HG02938 (cell line): ENCODE measurements at regions not wholly inside any gene's neighbourhood (a gene's known extent, or its start where the extent isn't known, plus 50 kb on each side); places are given as distances from the start of the nearest gene placed in this dataset.

Source experiments
- ATAC-seq: cut with Tn5 transposase; IDR thresholded peaks from one replicate; pipeline ENCODE4 v1.9.1; 2021; ENCODE audit warnings: mild to moderate bottlenecking, moderate library complexity; ENCODE audit not compliant: unreplicated experiment

DNA sequence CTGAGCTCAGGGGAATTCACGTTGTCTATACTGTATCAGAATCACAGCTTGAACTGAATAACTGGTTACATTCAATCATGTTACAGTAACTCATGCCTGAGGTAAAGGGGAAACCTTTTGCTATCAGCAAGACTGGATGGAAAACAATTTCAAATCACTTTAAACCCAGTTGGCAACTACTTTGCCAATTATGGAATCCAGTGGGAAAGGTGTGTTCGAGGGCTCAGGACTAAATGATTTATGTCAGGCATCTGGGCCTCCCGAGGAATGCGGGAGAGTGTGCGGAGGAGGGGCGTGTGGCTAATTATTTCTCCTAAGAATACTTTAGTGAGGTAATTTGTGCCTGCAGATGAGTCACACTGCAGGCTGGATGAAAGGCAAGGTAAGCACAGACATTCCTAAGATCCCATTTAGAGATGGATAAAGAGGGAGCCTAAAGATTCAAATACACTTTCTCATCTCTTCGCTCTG lies 100.1 kb downstream of the HRH4 start:
- no peak for ATAC-seq

DNA sequence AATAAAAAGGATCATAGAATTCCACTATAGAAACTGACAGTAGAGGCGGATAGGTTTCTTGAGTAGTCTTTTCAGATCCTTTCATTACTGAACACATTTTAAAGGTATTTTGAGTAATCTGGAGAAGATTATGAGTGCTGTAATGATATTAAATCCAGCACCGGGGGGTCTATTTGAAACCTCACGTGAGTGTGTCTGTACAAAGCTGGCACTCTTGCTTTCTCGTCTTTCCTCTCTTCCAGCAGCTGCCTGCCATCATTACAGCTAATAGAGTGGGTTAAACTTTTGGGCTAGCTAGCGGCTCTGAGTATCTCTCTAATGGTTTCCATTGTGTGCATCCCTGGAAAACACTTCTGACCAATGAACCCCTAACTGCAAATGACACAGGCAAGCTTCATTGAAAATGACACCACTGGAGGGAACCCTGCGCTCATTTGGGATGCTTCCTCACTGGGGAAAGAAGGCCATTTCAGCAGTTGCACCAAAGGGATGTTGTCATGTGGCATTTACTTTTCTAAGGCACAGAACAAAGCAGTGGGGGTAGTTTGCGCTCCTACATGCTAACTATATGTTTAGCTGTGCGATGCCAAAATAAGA lies 101.0 kb downstream of the HRH4 start:
- ATAC-seq = no peak

DNA sequence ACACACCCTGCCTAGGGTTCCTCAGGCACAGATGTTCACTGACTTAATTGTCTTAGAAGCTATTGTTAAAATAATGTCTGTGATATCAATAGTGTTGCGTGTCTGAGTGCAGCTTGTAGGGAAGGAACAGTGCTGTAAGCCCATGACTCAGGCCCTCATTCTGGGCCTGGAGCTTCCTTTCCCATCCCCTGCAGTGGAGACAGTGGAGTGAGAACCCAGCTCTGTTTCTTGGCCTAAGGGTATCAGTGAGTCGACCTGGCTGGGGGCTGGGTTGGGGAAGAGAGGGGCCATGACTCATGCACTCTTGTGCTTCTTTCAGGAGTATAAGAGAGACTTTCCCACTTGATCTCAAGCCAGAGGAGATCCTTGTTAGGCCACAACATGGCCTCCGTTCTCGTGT lies 106.8 kb downstream of the HRH4 start:
- no peak for ATAC-seq

DNA sequence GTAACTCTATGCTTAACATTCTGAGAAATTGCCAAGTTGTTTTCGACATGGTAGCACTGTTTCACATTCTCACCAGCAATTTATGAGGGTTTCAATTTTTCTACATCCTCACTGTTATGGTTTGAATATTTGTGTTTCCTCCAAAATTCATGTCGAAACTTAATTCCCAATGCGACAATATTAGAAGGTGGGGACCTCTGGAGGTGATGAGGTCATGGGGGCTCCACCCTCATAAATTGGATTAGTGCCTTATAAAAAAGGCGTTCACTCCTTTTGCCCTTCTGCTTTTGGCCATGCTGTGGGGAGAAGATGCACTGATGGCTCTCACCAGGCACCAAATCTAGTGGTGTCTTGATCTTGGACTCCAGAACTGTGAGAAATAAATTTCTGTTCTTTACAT lies 110.3 kb downstream of the HRH4 start:
- no peak for ATAC-seq

DNA sequence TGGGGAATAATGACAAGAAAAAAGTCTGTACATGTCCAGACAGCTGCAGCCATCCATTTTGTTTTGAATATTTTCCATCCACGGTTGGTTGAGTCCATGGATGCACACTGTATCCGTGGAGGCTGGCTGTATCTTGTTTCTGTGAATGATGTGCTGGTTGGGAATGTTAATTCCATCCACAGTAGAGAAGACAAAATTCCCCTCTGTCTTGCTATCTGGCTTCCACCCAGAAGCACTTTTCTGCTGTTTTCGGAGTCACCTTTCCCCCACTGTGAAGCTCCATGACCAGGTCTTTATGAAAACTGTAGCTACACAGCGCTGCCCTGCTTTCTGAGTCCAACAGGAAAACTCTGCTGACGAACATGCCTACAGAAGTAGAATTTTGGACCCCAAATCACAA lies 122.3 kb downstream of the HRH4 start:
- ATAC-seq = no peak

DNA sequence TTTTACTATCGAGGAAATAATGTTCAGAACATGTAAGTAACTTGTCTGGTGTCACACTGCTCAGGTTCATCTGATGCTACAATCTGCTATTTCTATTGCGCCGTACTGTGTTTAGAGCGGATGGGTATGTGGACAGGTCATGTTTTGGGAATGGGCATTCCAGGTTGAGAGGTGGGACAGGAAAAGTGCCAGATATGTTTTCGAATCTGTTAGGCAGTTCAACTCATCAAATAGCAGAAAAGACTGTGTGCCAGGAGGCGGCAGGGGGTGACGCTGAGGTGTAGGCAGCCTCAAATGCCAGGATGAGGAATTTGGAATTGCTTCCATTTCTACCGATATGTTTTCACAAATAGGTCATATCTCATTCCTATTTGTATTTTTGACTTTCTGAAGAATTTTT lies 123.8 kb downstream of the HRH4 start:
- ATAC-seq = no peak

DNA sequence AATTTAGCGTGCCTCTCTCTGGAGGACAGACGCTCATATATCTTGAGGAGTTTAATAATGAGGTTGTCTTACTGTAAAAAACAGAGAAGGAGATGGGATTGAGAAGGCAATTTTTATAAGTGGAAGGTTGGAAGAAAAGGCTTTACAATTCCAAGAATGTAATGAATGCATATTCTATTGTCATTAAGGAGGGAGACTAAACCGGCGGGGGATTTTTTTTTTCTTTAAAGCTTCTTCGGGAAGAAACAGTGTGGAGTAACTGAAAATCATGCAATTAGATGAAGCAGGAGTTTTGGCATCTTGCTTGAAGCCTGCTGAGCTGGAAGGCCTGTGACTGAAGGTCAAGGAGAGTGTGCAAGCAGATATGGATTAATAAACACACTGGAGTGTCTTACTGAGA lies 124.4 kb downstream of the HRH4 start:
- no peak for ATAC-seq

DNA sequence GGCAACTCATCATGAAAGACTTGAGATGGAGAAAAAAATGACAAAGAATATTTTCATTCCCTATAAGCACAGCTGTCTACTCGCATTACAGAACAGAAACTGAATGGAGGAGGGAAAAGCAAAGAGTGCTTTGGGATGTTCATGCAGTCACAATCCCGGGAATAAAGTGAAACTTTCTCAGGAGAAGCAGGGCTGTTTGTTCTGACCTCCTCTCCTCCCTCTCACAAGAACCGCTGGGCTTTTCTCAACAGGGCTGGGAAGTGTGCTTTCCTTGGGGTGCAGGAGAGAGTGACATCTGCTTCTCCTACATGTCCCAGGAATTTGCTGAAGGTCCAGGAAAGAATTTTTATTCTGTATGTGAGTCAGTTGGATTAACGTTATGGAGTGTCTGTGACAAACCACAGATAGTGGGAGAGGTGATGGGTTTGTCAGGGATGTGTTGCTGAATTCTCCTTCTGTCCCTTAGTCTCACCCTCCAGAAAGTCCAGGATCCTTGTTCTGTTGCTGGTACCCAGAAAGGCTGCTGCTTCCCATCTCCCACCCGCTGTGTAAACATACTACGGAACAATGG lies 125.6 kb downstream of the HRH4 start:
- no peak for ATAC-seq

DNA sequence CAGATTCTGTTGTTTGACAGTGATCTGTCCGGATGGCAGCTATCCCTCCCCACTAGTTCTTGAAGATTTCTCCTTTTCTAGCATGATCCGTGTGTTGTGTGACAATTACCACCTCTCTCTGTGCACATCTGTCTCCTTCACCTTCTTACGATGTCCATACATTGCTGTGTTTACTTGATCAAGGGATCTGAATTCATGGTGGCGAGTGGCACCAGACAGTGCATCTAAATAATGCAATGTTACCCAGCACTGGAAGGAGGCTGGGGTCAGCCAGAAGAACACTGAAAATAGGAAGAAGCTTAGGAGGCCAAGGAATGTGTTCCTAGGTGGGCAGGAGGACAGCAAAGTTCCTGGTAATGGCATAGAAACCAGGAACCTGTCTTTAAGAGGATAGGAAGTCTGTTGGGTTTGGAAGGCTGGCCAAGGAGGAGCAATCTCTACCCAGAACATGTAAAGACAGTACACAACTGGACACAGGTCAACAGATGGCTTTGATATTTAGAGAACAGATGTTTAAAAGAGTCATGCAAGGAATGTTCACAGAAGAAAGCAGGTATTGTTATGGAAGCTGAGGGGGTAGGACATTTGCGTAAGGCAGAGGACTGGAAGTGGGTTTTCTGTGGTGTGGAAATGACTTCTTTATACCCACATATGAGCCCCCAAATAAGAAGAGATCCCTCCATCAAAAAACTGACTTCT lies 126.4 kb downstream of the HRH4 start:
- no peak for ATAC-seq

DNA sequence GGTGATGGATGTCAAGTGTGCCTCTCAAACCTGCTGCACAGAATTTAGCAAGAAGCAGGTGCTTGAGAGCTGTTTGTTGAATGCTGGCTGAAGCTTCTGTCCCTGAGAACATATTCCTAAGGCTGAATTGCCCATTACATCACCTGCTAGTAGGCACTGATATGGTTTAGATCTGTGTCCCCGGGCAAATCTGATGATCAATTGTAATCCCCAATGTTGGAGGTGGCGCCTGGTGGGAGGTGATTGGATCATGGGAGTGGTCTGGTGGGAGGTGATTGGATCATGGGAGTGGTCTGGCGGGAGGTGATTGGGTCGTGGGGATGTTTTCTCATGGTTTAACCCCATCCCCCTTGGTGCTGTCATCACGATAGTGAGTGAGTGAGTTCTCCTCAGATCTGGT lies 128.0 kb downstream of the HRH4 start:
- no peak for ATAC-seq

DNA sequence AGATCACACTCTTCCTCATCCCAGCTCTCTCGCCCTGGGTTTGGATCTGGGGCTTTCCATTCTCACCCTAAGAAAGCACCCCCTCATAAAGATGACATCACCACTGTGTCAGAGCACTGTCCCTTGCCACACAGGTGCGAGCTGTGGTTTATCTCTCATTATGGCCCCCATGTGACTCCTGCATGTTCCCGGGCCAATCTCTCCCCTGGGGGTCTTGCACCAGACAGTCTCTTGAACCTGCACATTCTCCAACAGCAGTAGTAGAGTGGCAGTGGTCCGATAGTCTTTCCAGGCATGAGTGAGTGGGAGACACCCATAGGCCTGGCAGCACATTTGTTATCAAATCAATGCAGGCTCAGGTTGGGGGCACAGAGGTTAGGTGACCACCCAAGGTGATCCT lies 130.5 kb downstream of the HRH4 start:
- ATAC-seq = no peak

DNA sequence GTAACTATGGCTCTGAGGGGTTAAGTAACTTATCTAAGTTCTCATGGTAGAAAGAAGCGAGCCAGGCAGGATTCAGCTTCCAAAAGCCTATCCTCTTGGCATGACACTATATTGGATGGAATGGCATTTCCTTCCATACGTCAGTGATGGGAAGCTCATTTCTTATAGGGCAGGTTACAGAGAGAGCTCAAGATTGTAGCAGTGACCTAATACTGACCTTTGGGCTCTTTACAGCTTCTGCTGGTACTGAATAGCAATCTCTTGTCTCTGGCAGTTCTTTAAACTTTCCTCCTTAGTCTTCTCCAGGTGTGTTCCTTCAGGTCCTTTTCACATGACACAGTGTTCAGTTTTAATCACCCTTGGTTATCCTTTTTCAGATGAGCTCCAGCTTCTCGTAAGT lies 133.0 kb downstream of the HRH4 start:
- no peak for ATAC-seq

DNA sequence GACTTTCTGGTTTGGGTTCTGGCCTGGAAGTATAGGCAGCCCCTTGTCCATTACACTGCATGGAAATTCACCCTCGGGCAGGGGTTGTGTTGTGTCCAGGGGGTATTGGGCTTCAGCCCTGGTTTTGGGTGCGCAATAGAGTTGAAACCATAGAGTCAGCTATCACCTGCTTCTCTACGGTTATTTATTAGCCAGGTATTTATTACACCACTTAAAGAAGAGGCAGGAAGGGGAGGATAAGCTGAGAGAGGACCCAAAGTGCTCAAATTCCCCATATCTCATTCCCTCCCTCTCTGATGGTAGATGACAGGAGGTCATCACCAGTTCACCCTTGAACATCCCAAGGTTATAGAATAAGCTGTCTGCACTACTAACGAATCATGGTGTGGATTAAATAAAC lies 133.4 kb downstream of the HRH4 start:
- ATAC-seq = no peak

DNA sequence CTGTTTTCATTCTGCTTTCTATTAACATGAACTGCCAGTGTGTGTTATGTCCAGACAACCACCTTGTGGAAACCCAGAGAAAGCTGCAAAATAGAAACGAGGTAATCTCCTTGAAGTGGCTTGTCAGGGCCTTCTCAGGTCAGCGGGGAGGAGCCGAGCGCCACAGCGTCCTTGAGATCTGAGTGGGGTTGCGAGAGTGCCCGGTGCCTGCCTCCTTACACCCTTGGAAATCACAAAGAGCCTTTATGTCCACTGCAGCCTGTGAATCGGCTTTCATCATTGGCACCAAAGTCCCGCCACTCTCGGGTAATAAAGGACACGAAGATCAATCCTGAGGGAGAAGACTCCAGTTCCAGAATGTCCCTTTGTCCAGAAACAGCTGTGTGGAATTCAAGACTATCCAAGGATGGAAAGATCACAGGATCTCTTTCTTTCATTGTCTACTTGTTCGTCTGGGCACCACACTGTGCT lies 135.2 kb downstream of the HRH4 start:
- ATAC-seq = no peak

DNA sequence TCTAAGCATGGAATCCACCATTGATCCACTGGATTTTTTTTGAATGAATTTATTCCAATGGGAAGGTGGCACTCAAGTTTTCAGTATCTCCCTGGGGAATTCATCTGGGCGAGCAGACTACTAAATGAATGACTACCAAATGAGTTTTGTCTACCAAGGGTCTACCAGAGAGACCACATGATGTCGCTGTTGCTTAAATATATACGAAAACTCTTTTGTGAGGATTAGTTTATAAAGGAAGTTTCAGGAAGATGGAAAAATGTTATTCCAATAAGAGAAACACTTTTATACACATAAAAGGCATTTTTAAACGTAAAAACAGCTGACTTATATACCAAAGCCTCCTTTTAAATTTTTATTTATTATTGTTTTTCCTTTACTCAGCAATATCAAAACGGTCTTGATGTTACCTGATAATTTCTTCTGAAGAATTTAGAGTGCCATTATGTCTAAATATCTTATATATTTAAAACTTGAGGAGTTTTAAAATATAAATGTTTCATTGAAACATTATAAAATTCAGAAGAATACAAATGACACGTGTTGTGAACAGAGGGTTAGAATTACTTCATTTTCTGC lies 139.7 kb downstream of the HRH4 start:
- no peak for ATAC-seq

DNA sequence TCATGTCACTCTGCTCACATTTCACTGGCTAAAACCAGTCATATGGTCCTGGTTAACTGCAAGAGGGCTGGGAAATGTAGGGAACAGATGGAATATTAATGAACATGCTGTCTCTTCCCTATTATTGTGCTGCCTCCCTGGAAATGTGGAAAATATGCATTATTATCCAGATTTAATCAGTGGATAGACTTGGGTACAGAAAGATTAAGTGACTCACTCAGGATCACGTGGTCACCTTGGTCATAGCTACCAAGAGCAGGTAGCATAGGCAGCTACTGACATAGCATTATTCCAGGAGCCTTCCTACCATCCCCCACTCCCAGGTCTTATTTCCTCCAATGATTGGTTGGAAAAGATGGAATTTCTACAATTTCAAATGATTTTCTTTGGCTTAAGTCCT lies 141.1 kb downstream of the HRH4 start:
- no peak for ATAC-seq

DNA sequence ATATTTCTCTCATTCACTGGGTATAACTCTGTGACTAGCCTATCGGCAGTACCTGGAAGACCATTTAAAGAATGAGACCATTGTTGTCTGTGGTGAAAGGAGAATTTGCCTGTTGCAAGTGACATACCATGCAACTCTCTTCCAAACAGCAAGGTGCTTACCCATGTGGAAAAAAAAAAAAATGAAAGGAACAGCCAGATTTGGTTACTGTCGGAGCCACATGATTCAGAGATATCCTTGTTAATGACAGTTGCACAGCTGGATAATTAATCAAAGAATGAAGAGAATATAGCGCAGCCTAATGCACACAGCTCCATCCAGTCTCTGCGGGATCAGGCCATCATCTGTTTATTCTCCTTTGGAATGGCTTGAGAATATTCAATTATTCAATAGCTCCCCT lies 141.8 kb downstream of the HRH4 start:
- no peak for ATAC-seq

DNA sequence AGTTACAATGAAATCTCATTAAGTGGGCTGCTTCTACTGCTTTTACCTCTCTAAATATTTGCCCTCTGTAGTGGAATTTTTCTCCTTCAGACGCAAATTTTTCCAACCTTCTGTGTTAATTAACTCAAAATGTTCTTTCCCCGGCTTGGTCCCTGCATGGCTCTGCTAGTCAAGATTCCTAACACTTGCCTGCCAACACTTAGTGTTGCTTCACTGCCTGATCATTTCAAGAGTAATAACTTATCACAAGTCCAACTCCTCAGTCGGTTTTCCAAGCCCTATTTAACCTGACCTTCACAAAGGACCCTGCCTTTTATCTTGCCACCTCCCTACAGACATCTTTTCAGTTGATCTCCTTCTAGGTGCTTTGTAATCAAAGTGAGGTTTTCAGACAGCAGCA lies 142.7 kb downstream of the HRH4 start:
- no peak for ATAC-seq

DNA sequence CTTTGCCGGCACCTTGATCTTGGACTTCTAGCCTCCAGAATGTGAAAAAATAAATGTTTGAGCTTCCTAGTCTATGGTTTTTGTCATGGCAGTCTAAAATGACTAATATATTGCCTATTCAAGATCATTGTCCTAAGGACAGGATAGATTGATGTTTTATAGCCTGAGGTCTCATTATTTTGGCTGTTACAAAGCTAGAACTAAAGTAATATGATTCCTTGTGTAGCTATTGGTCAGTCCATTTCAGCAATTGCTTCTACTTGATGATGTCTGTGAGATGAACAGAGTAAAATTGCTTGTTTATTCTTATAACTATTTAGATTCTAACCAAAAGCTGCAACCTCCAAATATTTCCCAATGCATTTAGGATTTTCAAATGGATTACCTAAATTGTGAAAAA lies 145.0 kb downstream of the HRH4 start:
- no peak for ATAC-seq

DNA sequence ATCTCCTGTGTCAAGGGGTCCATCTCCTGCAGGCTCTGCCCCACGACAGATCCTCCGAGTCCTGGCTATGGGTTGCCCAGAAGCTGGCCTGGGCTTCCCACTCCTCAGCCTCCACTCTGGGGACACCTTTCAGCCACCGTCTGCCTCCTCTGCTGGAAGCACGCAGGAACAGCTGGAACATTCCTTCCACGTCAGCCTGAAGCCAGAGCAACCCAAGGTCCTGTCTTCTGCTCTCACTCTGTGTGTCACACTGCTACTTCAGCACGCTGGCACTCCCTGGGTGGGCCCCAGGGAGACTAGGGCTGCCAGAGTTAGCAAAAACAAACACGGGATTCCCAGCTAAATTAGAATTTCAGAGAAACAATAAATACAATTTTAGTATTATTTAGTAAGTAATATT lies 148.8 kb downstream of the HRH4 start:
- no peak for ATAC-seq

DNA sequence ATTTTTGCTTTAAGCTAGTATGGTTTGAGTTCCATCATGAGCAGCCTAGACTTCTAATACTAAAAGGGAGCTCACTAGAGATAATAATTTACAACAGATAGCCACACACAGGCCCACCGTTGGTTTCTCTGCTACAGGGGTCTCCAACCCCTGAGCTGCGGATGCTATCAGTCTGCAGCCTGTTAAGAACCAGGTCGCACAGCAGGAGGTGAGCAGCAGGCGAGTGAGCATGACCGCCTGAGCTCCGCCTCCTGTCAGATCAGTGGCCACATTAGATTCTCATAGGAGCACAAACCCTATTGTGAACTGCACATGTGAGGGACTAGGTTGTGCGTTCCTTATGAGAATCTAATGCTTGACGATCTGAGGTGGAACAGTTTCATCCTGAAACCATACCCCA lies 150.6 kb downstream of the HRH4 start:
- no peak for ATAC-seq
